GM21367 (cell line): ENCODE measurements at regions not wholly inside any gene's neighbourhood (a gene's known extent, or its start where the extent isn't known, plus 50 kb on each side); places are given as distances from the start of the nearest gene placed in this dataset.
"Not testable (repeated sequence)": the region's sequence is repeated elsewhere in the genome, so short reads cannot be mapped to it uniquely, and the experiment has no call there.

Experiments
- ATAC-seq: cut with Tn5 transposase; IDR thresholded peaks from one replicate; pipeline ENCODE4 v1.9.1; 2021; ENCODE audit not compliant: unreplicated experiment

DNA sequence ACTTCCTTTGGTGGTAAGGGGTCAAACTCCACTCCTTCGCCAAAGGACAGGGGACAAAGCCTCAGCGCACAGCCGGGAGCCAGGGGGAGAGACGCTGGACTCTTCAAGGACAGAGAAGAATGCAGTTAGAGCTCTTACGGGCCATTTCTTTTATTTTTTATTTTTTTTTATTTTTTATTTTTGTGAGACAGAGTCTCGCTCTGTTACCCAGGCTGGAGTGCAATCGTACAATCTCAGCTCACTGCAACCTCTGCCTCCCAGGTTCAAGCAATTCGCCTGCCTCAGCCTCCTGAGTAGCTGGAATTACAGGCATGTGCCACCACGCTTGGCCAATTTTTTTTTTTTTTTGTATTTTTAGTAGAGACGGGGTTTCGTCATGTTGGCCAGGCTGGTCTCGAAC is 93.2 kb upstream of the RPH3AL start, which contains the start of gene RFLNB:
RFLNB (minus strand) TSS at position 101 of the 400 bp plus-strand sequence.
- ATAC-seq: not testable (repeated sequence)

DNA sequence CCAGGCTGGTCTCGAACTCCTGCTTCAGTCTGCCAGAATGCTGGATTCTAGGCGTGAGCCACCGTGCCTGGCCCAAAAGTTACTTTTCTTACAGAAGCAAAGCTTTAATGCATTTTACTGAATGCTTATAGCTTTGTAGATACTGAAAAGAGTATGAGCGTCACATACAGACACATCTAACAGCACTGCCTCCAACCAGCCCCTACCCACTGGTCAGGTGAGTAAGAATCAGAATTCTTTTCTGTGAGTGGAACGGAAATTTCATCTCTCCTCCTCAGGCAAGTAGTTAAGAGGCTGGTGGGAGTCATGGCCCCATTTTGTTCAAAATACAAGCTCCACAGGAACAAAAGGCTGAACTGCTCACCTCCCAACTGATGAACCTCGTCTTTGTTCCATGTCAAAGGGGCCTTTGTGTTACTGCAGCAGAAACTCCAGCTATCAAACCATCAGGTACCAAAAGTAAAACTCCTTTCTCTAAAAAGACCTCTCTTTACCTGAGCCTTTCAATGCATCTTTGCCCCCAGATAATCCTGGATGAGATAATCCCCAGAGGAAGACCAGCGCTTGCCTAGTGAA is 92.4 kb upstream of the RPH3AL start:
- no peak for ATAC-seq

DNA sequence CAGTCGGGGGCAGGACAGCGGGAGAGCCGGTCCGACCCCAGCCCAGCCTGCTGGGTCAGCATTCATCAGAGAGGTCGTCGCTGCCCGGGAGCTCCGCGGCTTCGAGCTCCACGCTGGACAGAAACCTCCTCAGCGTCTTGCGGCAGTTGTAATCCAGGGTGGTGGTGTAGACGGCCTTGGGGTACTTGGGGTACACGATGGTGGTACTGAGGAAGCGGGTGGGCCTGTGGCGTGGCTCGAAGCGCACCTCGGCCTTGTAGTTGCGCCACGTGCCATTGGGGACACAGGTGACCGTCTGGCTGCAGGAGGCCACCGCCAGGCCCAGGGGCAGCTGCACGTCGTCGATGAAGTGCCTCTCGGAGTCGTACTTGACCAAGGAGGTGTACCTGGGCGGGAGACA is 90.5 kb upstream of the RPH3AL start:
- ATAC-seq: no peak

DNA sequence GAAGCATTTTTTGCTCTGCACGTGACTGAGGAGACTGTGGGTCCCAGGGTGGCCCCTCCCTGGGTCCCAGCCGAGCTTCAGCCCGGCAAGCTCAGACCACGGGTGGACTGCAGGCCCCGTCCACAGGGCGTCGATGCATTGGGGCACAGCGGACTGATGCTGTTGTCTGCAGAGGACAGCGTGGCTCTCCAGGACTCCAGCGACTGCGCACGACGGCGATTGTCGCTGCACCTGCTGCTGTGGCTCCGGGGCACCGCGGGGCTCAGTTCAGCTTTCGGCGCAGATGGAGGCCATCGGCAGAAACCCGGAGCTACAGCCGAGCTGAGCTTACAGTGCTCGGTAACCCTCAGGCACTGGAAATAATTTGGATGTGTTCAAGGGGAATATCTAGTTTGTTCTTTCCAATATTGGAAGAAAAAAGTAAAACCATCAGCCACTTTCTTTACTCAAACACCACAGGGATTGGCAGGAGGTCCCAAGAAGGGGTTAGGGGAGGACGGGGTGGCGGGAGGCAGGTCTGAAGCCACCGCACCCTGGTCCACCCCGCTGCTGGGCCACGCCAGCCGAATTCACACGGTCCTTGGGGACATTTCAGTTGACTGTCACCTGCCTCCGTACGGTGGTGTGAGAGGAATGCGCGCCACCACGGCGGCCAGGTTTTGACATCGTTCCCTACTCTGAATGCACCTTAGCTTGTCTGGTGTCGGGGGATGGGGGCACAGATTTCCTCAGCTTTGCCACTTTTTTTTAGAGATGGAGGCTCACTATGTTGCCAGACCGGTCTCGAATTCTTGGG is 88.7 kb upstream of the RPH3AL start:
- no peak for ATAC-seq

DNA sequence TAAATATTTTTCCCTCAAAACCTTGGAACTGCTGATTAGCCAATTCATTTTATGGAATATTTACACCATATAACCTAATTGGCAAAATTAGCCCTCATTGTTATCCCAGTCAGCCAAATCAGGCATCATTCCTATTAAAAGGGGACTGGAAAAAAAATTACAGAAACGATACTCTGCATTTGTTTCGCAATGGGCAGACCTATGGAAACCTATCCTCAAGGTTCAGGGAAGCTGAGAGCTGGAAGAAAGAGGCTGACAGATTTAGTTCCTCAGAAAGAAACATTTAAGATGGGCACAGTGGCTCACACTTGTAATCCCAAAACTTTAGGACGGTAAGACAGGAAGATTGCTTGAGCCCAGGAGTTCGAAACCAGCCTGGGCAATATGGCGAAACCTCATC is 85.6 kb upstream of the RPH3AL start:
- ATAC-seq: no peak

GRCh38 chr17:437545-437944 is 84.9 kb upstream of the RPH3AL start:
- ATAC-seq: no peak

- ATAC-seq: no peak
Measured at GRCh38 chr17:436571-436970, 84.0 kb upstream of the RPH3AL start.

DNA sequence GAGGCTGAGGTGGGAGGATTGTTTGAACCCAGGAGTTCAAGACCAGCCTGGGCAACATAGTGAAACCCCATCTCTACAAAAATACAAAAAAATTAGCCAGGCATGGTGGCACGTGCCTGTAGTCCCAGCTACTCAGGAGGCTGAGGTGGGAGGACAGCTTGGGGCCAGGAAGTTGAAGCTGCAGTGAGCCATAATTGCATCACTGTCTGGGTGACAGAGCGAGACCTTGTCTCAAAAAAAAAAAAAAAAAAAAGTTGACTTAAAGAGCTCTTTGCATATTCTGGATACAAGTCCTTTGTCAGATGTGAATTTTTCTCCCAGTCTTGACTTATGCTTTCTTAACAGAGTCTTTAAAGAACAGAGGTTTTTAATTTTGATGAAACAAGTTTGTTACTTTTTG is 79.9 kb upstream of the RPH3AL start:
- ATAC-seq: not testable (repeated sequence)

DNA sequence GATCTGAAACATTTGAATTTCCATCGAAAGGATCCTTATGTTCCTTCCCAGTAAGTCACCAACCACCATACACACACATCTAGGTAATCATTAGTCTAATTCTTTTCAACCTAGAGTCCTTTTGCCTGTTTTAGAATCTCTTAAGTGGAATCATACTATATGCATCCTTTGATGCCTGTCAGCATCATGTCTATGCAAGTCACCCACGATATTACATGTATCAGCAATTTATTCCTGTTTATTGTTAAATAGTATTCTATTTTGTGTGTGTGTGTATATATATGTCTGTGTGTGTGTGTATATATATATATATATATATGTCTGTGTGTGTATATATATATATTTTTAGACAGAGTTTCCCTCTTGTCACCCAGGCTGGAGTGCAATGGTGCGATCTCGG is 78.9 kb upstream of the RPH3AL start:
- no peak for ATAC-seq

- ATAC-seq: no peak
Measured at GRCh38 chr17:429589-429988, 77.0 kb upstream of the RPH3AL start.

DNA sequence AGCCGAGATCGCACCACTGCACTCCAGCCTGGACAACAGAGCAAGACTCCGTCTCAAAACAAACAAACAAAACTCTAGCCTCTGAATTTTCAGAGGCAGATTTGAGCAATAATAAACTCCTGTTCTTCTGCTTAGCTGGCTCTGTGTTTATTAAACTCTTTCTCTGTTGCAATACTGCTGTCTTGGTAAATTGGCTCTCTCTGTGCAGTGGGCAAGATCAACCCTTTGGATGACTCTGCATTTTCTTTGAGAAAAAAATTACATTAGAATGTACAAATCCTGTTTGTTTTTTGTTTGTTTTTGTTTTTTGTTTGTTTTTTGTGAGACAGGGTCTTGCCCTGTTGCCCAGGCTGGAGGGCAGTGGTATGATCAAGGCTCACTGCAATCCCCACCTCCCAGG is 75.8 kb upstream of the RPH3AL start:
- ATAC-seq: no peak

DNA sequence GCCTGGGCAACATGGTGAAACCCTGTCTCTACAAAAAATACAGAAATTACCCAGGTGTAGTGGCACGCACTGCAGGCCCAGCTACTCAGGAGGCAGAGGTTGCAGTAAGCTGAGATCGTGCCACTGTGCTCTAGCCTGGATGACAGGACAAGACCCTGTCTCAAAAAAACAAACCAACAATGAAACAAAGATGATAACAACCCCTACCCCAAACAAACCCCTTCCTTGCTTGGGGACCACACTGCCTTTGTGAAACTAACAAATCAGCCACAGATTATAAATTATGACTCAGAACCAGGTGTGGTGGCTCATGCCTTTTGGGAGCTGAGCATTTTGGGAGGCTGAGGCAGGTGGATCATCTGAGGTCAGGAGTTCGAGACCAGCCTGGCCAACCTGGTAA is 75.3 kb upstream of the RPH3AL start:
- no peak for ATAC-seq

DNA sequence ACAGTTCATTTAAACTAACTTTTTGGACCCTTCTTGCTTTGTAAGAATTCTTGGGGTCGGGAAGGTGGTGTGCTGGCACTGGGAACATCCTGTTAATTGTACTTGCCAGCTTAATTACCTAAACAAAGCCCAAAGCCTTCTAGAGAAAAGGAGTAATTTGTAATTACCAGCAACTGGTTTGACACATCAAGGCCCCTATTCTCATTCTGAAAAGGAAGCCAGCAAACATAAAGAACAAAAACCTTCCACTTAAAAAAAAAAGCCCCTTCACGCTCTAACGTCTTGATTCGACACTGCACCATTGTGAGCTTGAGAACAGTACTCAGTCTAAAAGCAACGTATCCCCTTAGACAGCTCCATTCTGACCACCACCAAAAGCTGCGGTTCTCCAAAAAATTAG is 74.7 kb upstream of the RPH3AL start:
- no peak for ATAC-seq

DNA sequence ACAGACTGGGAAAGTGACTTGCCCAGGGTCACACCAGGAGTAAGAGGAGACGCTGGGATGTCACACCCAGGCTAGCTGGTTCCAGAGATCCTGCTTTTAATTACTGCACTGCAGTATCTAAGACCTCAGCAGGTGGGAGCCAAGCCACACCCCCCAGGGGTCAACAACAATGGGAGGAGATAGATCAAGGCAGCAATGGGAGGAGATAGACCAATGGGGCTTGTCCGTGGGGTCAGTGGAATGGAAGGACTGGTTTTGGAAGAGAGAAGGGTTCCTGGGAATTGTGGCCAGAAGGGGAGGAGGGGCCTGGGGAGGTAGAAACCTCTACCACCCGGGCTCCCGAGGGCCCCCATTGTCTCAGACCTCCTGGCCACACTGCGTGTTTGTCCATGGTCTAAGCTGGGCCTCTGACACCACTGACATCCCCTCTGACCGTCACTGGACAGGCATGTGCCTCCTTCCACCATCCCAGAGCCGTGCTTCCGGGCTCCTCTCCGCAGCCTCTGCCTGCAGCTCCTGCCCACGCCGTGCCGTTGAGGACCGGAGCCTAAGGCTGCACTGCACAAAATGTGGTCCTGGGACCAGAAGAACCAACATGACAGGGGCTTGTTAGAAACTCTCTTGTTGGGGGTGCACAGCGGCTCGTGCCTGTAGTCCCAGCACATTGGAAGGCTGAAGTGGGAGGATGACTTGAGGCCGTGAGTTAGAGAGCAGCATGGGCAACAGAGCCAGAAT is 69.8 kb upstream of the RPH3AL start:
- no peak for ATAC-seq

DNA sequence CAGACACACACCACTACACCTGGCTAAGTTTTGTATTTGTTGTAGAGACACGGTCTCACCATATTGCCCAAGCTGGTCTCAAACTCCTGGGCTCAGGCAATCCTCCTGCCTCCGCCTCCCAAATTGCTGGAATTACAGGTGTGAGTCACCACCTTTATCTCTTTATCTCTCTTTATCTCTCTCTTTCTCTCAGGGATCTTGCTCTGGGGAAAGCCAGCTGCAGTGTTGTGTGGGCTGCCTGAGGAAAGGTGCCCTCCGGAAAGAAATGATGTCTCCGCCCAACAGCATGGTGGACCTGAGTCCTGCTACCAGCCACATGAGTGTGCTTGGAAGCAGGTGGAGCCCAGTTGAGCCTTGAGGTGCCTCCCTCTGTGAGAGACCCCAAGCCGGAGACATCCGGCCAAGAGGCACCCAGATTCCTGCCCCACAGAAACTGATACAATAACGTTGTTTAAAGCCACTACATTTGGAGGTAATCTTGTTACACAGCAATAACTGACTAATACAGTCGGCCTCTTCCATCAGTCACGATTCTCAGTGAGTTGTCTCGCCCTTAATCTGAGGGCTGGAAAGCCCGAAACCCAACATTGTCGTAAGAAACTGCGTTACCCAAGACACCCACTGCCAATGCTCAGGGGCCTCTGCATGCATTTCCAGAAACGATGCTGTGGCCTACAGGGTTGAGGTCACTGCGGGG is 68.0 kb upstream of the RPH3AL start:
- no peak for ATAC-seq

DNA sequence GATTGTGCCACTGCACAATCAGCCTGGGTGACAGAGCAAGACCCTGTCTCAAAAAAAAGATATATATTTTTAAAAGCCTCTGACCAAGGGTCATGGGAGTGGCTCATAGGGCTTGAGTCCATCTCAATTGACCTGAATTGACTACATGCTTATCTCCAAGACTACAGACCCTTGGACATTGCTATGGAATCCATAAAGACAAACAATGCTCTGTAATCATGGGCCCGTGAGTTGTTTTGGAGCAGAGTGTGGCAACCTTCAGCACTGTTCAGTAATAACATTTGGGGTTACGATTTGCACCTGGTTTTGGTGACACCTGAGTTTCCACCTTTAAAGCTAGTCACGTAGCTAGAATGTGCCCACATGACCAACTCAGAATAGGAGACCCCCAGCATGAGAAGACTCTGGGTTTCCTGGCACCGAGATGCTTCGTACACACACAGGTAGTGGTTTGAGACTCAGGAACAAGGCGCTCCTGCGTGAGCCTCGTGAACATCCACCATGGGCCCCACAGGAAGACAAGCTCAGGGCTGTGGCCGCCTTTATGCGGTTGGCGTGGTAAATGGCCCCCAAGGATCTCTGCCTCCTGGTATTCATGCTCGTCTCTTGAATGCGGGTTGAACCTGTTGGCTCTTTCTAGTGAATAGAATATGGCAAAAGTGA is 66.6 kb upstream of the RPH3AL start:
- ATAC-seq: no peak

DNA sequence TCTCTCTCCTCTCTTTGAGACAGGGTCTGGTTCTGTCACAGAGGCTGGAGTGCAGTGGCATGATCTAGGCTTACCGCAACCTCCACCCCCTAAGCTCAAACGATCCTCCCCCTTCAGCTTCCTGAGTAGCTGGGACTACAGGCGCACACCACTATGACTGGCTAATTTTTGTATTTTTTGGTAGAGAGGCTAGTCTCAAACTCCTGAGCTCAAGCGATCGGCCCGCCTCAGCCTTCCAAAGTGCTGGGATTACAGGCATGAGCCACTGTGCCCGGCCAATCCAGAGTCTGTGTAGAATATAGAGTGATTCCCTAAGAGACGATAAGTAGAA is 65.8 kb upstream of the RPH3AL start:
- ATAC-seq: no peak

DNA sequence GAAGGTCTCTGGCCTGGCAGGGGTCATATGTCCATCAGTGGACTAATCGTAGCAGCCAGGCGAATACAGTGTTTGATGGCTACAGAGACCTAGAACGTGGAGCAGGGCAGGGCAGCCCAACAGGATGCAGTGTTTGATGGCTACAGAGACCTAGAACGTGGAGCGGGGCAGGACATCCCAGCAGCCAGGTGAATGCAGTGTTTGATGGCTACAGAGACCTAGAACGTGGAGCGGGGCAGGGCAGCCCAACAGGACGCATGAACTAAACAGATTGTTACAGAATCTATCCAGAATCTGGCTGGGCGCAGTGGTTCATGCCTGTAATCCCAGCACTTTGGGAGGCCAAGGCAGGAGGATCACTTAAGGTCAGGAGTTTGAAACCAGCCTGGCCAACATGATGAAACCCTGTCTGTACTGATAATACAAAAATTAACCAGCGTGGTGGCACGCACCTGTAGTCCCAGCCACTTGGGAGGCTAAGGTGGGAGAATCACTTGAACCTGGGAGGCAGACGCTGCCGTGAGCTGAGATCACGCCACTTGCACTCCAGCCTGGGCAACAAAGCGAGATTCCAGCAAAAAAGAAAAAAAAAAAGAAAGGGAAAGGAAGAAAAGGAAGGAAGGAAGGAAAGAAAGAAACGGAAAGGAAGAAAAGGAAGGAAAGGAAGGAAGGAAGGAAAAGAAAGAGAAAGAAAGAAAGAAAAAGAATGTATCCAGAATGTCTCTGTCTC is 65.2 kb upstream of the RPH3AL start:
- no peak for ATAC-seq

GRCh38 chr17:416293-417206 is 63.9 kb upstream of the RPH3AL start:
- peak; percentile 53 for ATAC-seq
